ENCODE measurements at regions not wholly inside any gene's neighbourhood (a gene's known extent, or its start where the extent isn't known, plus 50 kb on each side); places are given as distances from the start of the nearest gene placed in this dataset.

DNA sequence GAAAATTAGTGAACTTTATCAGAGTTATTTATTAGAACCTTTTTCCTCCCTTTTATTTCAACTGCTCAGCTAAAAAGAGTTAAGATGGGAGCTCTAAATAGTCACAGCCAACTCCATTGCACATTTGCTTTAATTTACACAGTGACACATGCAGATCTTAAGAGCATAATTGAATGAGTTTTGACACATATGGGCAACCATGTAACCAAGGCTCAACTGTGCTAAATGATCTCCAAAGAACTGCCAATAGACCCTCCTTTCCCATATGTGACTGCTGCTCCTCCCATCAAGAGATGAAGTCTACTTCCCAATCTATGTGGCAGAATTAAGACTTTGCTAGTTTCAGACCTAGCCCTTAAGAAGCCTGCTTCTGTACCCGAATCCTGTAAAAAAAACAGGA, 960.0 kb downstream of the BCL11B start:
- ATAC-seq (no peak), DNase-seq (no peak)
- Mint-ChIP-seq H3K27me3 (ENCODE audit: low read depth) (no peaks in the 10 kb centered on the region), H3K27ac (no peak overlapping the region), H3K9me3 (ENCODE audit: insufficient read depth) (peaks cover 6% of the 10 kb centered on the region), H3K36me3 (ENCODE audit: low read depth) (no peaks in the 10 kb centered on the region), H3K4me1 (ENCODE audit: low read depth) (no peaks in the 10 kb centered on the region), H3K4me3 (no peak overlapping the region)
- ChIA-PET POLR2A (no interaction called here), CTCF (no interaction called here)

DNA sequence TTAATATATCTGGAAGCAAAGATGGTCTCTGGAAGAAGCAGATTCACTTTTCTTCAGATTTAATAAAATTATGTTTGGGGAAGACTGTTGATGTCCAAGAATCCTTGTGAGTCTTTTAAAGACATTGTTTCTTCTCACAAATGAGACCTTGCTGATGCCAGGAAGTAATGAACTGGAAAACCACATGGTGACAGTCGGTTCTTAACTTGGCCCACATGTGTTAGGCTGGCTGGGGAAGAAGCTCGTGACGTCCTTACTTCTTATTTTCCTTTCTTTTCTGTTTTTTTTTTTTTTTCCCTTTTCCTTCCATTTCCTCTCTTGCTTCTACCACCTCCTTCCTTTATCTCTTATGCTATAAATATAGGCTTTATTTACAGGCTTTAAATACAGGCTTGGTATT, 950.2 kb downstream of the BCL11B start:
- DNase-seq (no peak), ATAC-seq (no peak)
- H3K4me1 Mint-ChIP-seq (ENCODE audit: low read depth), result peaks cover 4% of the 10 kb centered on the region
- no peak overlapping the region for H3K4me3 Mint-ChIP-seq
- no peak overlapping the region for H3K27ac Mint-ChIP-seq
- H3K36me3 Mint-ChIP-seq (ENCODE audit: low read depth), result peaks cover 2% of the 10 kb centered on the region
- POLR2A ChIA-PET, result interaction anchor here (0.9 to 1.1 kb wide), 2 partner anchors 49 to 382 kb away, joined by 3 read pairs; no protein-coding TSS in a partner anchor
- H3K27me3 Mint-ChIP-seq (ENCODE audit: low read depth), result no peaks in the 10 kb centered on the region
- CTCF ChIA-PET, result interaction anchor here (1.1 kb wide), 1 partner anchor 183 kb away, joined by 3 read pairs; no protein-coding TSS in a partner anchor
- peaks cover 15% of the 10 kb centered on the region for H3K9me3 Mint-ChIP-seq (ENCODE audit: insufficient read depth)

DNA sequence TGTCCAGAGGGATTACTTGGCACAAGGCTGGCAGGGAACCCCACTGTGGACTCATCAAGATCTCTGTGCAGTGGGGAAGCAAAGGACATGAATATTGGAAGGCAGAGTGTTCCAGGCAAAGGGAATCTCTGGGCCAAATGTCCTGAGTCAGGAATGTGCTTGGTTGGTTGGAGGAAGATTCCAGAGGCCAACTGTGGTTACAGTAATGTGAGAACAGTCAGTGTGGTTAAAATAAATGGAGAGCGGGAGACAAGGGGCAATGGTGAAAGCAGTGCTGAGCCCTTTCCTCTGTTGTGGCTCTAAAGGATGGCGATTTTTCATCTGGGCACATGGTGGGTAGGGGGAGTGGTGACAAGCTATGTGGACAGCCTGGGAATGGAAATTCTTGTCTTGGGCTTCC, 948.2 kb downstream of the BCL11B start:
- no peak overlapping the region for H3K27ac Mint-ChIP-seq
- ChIA-PET POLR2A (no interaction called here), CTCF (interaction anchor here (0.5 kb wide), 1 partner anchor 51 kb away, joined by 3 read pairs; no protein-coding TSS in a partner anchor)
- DNase-seq (no peak), ATAC-seq (no peak)
- no peak overlapping the region for H3K4me3 Mint-ChIP-seq
- no peaks in the 10 kb centered on the region for H3K27me3 Mint-ChIP-seq (ENCODE audit: low read depth)
- H3K9me3 Mint-ChIP-seq (ENCODE audit: insufficient read depth), result peaks cover 12% of the 10 kb centered on the region
- peaks cover 4% of the 10 kb centered on the region for H3K4me1 Mint-ChIP-seq (ENCODE audit: low read depth)
- H3K36me3 Mint-ChIP-seq (ENCODE audit: low read depth), result peaks cover 2% of the 10 kb centered on the region

DNA sequence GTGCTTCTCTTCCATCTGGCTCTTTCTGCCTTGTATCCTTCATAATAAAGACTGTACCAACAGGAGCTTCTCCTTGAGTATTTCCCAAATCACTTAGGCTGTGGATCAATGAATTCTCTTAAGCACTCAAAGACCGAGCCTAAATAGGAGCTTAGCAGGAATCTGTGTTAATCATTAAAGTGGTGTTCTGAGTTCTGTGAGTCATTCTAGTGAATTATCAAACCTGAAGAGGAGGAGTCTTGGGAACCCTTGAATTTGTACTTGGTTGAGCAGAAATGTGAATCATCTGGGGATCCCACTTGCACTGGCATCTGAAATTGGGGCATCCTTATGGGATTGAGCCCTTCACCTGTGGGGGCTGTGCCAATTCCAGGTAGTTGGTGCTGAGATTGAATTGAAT, 946.2 kb downstream of the BCL11B start:
- DNase-seq (no peak), ATAC-seq (no peak)
- ChIA-PET CTCF (no interaction called here), POLR2A (interaction anchor here (0.6 kb wide), 1 partner anchor 16 kb away, joined by 4 read pairs; no protein-coding TSS in a partner anchor)
- H3K4me3 Mint-ChIP-seq, result no peak overlapping the region
- no peaks in the 10 kb centered on the region for H3K27me3 Mint-ChIP-seq (ENCODE audit: low read depth)
- no peak overlapping the region for H3K27ac Mint-ChIP-seq
- H3K36me3 Mint-ChIP-seq (ENCODE audit: low read depth), result peaks cover 5% of the 10 kb centered on the region
- peaks cover 8% of the 10 kb centered on the region for H3K9me3 Mint-ChIP-seq (ENCODE audit: insufficient read depth)
- peaks cover 4% of the 10 kb centered on the region for H3K4me1 Mint-ChIP-seq (ENCODE audit: low read depth)

DNA sequence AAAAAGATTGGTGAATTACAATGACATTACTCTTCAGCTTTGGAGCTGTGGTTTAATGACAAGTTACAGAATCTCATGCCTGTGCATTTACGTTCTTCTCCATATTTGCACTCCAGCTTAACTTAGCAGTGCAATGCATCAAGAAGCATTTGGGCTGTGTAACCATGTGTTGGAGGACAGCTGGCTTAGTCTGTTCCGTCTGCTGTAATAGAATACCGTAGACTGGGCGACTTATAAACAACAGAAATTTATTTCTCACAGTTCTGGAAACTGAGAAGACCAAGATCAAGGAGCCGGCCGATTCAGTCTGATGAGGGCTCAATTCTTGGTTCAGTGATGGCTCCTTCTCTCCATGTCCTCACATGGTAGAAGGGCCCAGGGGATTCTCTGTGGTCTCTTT, 943.5 kb downstream of the BCL11B start:
- Mint-ChIP-seq H3K4me3 (no peak overlapping the region), H3K9me3 (ENCODE audit: insufficient read depth) (peaks cover 8% of the 10 kb centered on the region), H3K27ac (no peak overlapping the region), H3K27me3 (ENCODE audit: low read depth) (no peaks in the 10 kb centered on the region), H3K4me1 (ENCODE audit: low read depth) (no peaks in the 10 kb centered on the region), H3K36me3 (ENCODE audit: low read depth) (peaks cover 3% of the 10 kb centered on the region)
- POLR2A ChIA-PET, result no interaction called here
- CTCF ChIA-PET, result no interaction called here
- no peak for DNase-seq
- no peak for ATAC-seq

DNA sequence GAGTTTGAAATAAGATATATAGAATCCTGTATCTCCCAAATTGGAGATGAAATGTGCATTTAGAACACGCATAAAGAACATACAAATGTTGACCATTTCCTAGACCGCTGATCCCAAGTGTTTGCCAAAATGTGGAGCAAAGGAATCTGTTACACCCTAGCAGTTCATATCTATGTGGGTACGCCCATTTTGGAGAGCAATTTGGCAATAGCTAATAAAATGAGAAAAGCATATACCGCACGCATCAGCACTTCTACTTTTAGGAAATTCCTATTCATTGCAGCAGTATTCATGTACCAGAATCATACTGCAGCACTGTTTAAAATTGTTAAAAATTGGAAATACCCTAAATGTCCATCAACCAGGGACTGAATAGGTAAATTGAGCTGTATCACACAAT, 937.8 kb downstream of the BCL11B start:
- peaks cover 8% of the 10 kb centered on the region for H3K9me3 Mint-ChIP-seq (ENCODE audit: insufficient read depth)
- H3K36me3 Mint-ChIP-seq (ENCODE audit: low read depth), result peaks cover 3% of the 10 kb centered on the region
- ATAC-seq, result no peak
- no peak overlapping the region for H3K4me3 Mint-ChIP-seq
- ChIA-PET POLR2A (no interaction called here), CTCF (no interaction called here)
- no peak overlapping the region for H3K27ac Mint-ChIP-seq
- no peaks in the 10 kb centered on the region for H3K4me1 Mint-ChIP-seq (ENCODE audit: low read depth)
- no peak for DNase-seq
- no peaks in the 10 kb centered on the region for H3K27me3 Mint-ChIP-seq (ENCODE audit: low read depth)

DNA sequence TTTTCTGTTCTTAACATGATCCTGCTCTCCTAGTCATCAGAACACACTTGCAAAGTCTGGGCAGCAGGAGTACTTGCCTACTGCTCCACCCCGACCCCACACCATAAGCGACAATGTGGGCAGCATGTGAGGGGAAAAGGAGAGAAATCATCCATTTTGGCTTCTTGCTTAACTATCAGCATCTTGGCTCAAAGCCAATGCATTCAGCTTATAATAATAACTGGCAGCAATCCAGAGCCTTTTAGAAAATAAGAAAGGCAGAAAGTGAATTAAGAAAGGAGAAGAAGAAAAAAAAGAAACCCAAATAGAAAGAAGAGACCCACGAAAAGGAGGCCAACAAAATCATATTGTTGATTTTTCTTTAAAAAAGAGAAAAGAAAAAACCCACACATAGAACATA, 930.8 kb downstream of the BCL11B start:
- Mint-ChIP-seq H3K27me3 (ENCODE audit: low read depth) (no peaks in the 10 kb centered on the region), H3K36me3 (ENCODE audit: low read depth) (no peaks in the 10 kb centered on the region), H3K4me3 (no peak overlapping the region), H3K9me3 (ENCODE audit: insufficient read depth) (no peaks in the 10 kb centered on the region), H3K4me1 (ENCODE audit: low read depth) (no peaks in the 10 kb centered on the region), H3K27ac (no peak overlapping the region)
- DNase-seq, result no peak
- ATAC-seq, result no peak
- CTCF ChIA-PET, result no interaction called here
- POLR2A ChIA-PET, result no interaction called here

DNA sequence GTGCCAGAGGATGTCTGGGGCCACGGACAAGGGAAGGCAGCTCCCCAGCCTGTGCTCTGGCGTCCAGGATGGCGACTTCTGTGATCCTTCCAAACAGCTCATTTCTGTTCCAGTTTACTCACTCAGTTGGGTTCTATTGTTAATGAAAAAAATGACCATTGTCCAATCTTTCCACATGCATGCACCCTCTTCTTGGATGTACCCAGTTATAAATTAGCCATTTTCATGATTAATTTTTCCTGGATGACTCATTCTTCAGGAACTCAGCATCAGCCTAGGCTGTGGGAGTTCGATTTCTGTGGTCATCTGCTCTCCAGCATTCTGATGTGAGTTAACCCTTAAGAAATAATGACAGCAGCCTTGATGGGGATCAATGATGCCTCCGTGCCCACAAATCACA, 926.8 kb downstream of the BCL11B start:
- no peak for DNase-seq
- H3K27ac Mint-ChIP-seq, result no peak overlapping the region
- CTCF ChIA-PET, result no interaction called here
- ATAC-seq, result no peak
- H3K36me3 Mint-ChIP-seq (ENCODE audit: low read depth), result no peaks in the 10 kb centered on the region
- POLR2A ChIA-PET, result no interaction called here
- H3K27me3 Mint-ChIP-seq (ENCODE audit: low read depth), result no peaks in the 10 kb centered on the region
- H3K4me1 Mint-ChIP-seq (ENCODE audit: low read depth), result no peaks in the 10 kb centered on the region
- H3K4me3 Mint-ChIP-seq, result no peak overlapping the region
- no peaks in the 10 kb centered on the region for H3K9me3 Mint-ChIP-seq (ENCODE audit: insufficient read depth)

DNA sequence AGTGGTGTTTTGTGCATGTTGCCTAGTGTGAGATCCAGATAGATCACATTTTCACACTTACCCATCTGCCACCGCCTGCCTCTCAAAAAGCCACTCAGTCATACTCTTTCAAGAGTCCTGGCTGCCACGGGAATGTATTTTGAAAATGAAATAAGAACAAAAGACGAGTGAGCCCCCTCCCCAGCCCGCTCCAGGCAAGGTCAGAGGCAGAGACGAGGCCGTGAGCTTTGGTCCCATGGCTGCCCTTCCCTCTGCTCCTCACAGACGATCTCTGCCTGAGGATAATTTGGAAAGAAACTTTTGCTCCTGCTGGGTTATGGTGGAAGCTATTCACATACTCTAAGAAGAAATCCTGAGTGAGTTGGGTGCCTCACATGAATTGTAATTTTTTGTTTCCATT, 924.3 kb downstream of the BCL11B start:
- DNase-seq (no peak), ATAC-seq (no peak)
- no peaks in the 10 kb centered on the region for H3K9me3 Mint-ChIP-seq (ENCODE audit: insufficient read depth)
- H3K27me3 Mint-ChIP-seq (ENCODE audit: low read depth), result no peaks in the 10 kb centered on the region
- no peaks in the 10 kb centered on the region for H3K36me3 Mint-ChIP-seq (ENCODE audit: low read depth)
- H3K4me1 Mint-ChIP-seq (ENCODE audit: low read depth), result no peaks in the 10 kb centered on the region
- ChIA-PET CTCF (no interaction called here), POLR2A (no interaction called here)
- no peak overlapping the region for H3K27ac Mint-ChIP-seq
- no peak overlapping the region for H3K4me3 Mint-ChIP-seq

DNA sequence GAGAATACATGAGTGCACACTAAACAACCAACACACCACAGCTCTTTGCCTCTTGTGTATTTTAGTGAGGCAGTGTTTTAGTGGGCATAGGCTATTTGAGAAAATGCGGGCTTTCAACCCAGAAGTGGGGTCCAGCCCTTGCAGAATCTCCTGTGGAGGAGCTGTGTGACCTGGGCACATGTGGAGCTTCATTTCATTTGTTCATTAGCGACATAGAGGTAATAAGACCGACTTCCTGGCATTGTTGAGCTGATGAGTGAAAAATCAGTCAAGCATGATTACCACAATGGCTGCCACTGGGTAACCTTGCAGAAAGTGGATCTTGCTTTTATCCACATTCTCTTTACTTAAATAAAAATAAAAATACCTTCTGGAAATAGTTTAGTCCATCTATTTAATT, 923.5 kb downstream of the BCL11B start:
- CTCF ChIA-PET, result no interaction called here
- Mint-ChIP-seq H3K4me3 (no peak overlapping the region), H3K4me1 (ENCODE audit: low read depth) (no peaks in the 10 kb centered on the region), H3K36me3 (ENCODE audit: low read depth) (no peaks in the 10 kb centered on the region), H3K27ac (no peak overlapping the region), H3K27me3 (ENCODE audit: low read depth) (no peaks in the 10 kb centered on the region), H3K9me3 (ENCODE audit: insufficient read depth) (no peaks in the 10 kb centered on the region)
- DNase-seq, result no peak
- no peak for ATAC-seq
- POLR2A ChIA-PET, result no interaction called here

DNA sequence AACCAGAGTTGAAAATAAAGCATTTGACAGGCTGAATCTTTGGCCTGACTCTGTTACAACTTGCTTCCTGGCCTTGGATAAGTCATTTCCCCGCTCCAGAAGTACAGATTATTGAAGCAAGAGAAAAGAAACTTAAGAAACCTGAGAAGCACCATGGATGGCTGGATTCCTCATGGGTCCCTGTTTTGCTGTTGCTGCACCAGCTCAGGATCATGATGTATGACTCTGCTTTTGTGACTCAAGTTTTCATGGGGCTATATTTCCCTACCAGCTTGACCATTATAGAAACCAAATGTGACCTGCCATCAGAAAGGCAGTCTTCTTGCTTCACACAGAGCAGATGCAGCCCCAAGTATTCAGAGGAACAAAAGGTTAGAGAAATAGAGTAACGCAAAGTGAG, 921.8 kb downstream of the BCL11B start:
- no peak for DNase-seq
- ATAC-seq, result no peak
- no peaks in the 10 kb centered on the region for H3K9me3 Mint-ChIP-seq (ENCODE audit: insufficient read depth)
- CTCF ChIA-PET, result no interaction called here
- POLR2A ChIA-PET, result no interaction called here
- no peaks in the 10 kb centered on the region for H3K4me1 Mint-ChIP-seq (ENCODE audit: low read depth)
- no peaks in the 10 kb centered on the region for H3K27me3 Mint-ChIP-seq (ENCODE audit: low read depth)
- no peaks in the 10 kb centered on the region for H3K36me3 Mint-ChIP-seq (ENCODE audit: low read depth)
- no peak overlapping the region for H3K4me3 Mint-ChIP-seq
- no peak overlapping the region for H3K27ac Mint-ChIP-seq

DNA sequence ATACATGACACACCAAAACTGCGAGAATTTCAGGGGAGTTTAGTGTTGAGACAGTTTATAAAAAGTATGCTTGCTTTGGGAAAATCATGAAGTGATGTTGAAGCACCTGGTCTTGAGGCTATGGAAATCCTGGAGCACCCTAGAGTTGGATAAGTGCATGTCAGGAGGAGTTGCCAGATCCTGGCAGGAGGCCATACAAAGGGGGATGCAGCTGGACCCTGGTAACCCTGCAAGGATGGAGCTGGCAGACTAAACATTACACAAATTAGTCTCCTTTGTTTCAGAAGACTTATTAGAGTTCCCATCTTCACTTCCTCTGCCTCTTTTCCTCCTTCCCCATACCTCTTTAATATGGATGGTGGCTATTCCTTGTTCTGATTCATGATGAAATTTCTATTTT, 907.0 kb downstream of the BCL11B start:
- H3K27me3 Mint-ChIP-seq (ENCODE audit: low read depth), result no peaks in the 10 kb centered on the region
- DNase-seq (no peak), ATAC-seq (no peak)
- H3K9me3 Mint-ChIP-seq (ENCODE audit: insufficient read depth), result no peaks in the 10 kb centered on the region
- H3K4me1 Mint-ChIP-seq (ENCODE audit: low read depth), result peaks cover 2% of the 10 kb centered on the region
- H3K36me3 Mint-ChIP-seq (ENCODE audit: low read depth), result no peaks in the 10 kb centered on the region
- CTCF ChIA-PET, result no interaction called here
- H3K4me3 Mint-ChIP-seq, result no peak overlapping the region
- H3K27ac Mint-ChIP-seq, result no peak overlapping the region
- POLR2A ChIA-PET, result no interaction called here

DNA sequence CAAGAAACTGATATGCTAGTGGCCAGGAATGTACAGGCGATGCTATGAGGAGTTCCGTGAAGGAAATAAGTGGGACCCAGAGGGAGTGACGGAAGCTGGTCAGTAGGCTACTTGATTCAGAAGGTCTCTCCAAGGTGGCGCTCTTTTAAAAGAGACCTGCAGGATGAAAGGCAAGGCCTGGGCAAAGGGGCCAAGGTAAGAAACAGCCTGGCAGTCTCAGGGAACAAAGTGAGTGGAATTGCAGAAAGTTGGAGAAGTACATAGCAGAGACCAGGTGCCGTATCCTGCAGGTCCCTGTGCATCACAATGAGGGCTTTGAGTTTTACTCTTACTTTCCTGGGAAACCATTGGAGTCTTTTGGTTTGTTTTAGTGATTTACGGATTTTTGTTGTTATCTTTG, 905.6 kb downstream of the BCL11B start:
- POLR2A ChIA-PET, result no interaction called here
- CTCF ChIA-PET, result no interaction called here
- Mint-ChIP-seq H3K36me3 (ENCODE audit: low read depth) (no peaks in the 10 kb centered on the region), H3K4me3 (no peak overlapping the region), H3K27ac (no peak overlapping the region), H3K9me3 (ENCODE audit: insufficient read depth) (no peaks in the 10 kb centered on the region), H3K4me1 (ENCODE audit: low read depth) (peaks cover 2% of the 10 kb centered on the region), H3K27me3 (ENCODE audit: low read depth) (no peaks in the 10 kb centered on the region)
- ATAC-seq (no peak), DNase-seq (no peak)

Data from activated CD8-positive, alpha-beta T cell treated with anti-CD3 and anti-CD28 coated beads, Interleukin-2, amount 10 ng/mL, durations not matched to agents 7 days and 5 days (primary cell).